ENCODE measurements at regions not wholly inside any gene's neighbourhood (a gene's known extent, or its start where the extent isn't known, plus 50 kb on each side); places are given as distances from the start of the nearest gene placed in this dataset.

- H2AFZ ChIP-seq, result peak overlapping the region; percentile 30
- peaks cover 2% of the 10 kb centered on the region for H3K4me1 ChIP-seq
- H3K4me3 ChIP-seq (ENCODE audit: low read depth, low read length), result no peak overlapping the region
- no peaks in the 10 kb centered on the region for H3K27me3 ChIP-seq (ENCODE audit: control insufficient read depth, insufficient read depth, low read length)
- H3K4me2 ChIP-seq (ENCODE audit: low read length), result no peak overlapping the region
- H3K36me3 ChIP-seq (ENCODE audit: control insufficient read depth, insufficient read depth, low read length), result no peaks in the 10 kb centered on the region
- H3K79me2 ChIP-seq, result no peaks in the 10 kb centered on the region
- H3K9me3 ChIP-seq (ENCODE audit: control insufficient read depth, low read length), result no peaks in the 10 kb centered on the region
- H3K27ac ChIP-seq, result no peak overlapping the region
- H3K9ac ChIP-seq, result no peak overlapping the region
- no peak for TF ChIP-seq CTCF (IDR thresholded peaks at IDR 0.05)
Observed at GRCh38 chr2:47653902-47654789, 83.4 kb upstream of the KCNK12 start.

- Histone ChIP-seq H3K27ac (no peak overlapping the region), H3K36me3 (ENCODE audit: control insufficient read depth, insufficient read depth, low read length) (no peaks in the 10 kb centered on the region), H3K9ac (no peak overlapping the region), H3K79me2 (no peaks in the 10 kb centered on the region), H3K27me3 (ENCODE audit: control insufficient read depth, insufficient read depth, low read length) (no peaks in the 10 kb centered on the region), H3K4me1 (peaks cover 2% of the 10 kb centered on the region), H2AFZ (no peak overlapping the region), H3K4me2 (ENCODE audit: low read length) (no peak overlapping the region), H3K4me3 (ENCODE audit: low read depth, low read length) (no peak overlapping the region), H3K9me3 (ENCODE audit: control insufficient read depth, low read length) (no peaks in the 10 kb centered on the region)
- TF ChIP-seq CTCF (IDR thresholded peaks at IDR 0.05), result no peak
Observed at GRCh38 chr2:47653036-47653435, 82.3 kb upstream of the KCNK12 start.

- H3K79me2 ChIP-seq, result no peaks in the 10 kb centered on the region
- peaks cover 2% of the 10 kb centered on the region for H3K4me1 ChIP-seq
- no peak overlapping the region for H3K4me3 ChIP-seq (ENCODE audit: low read depth, low read length)
- no peak overlapping the region for H3K4me2 ChIP-seq (ENCODE audit: low read length)
- H3K27me3 ChIP-seq (ENCODE audit: control insufficient read depth, insufficient read depth, low read length), result no peaks in the 10 kb centered on the region
- H3K27ac ChIP-seq, result no peak overlapping the region
- no peaks in the 10 kb centered on the region for H3K9me3 ChIP-seq (ENCODE audit: control insufficient read depth, low read length)
- TF ChIP-seq CTCF (IDR thresholded peaks at IDR 0.05), result no peak
- H2AFZ ChIP-seq, result no peak overlapping the region
- no peak overlapping the region for H3K9ac ChIP-seq
- H3K36me3 ChIP-seq (ENCODE audit: control insufficient read depth, insufficient read depth, low read length), result no peaks in the 10 kb centered on the region
Observed at GRCh38 chr2:47652061-47652690, 81.4 kb upstream of the KCNK12 start.

- TF ChIP-seq CTCF (IDR thresholded peaks at IDR 0.05), result no peak
- Histone ChIP-seq H3K4me3 (ENCODE audit: low read depth, low read length) (no peak overlapping the region), H3K4me2 (ENCODE audit: low read length) (no peak overlapping the region), H3K27me3 (ENCODE audit: control insufficient read depth, insufficient read depth, low read length) (no peaks in the 10 kb centered on the region), H3K9me3 (ENCODE audit: control insufficient read depth, low read length) (no peaks in the 10 kb centered on the region), H3K27ac (no peak overlapping the region), H3K9ac (no peak overlapping the region), H3K36me3 (ENCODE audit: control insufficient read depth, insufficient read depth, low read length) (no peaks in the 10 kb centered on the region), H3K4me1 (peaks cover 2% of the 10 kb centered on the region), H3K79me2 (no peaks in the 10 kb centered on the region), H2AFZ (no peak overlapping the region)
Observed at GRCh38 chr2:47651296-47651695, 80.5 kb upstream of the KCNK12 start.
